Thymus (tissue), 11 donors: ENCODE measurements at regions not wholly inside any gene's neighbourhood (a gene's known extent, or its start where the extent isn't known, plus 50 kb on each side); places are given as distances from the start of the nearest gene placed in this dataset.

Experiments
- DNase-seq, 9 donors: peaks; one replicate each; pipeline ENCODE4 v3.0.0-alpha.2; 2013; ENCODE audit warnings: low spot score in 9 of 9, low read depth in 6 of 9, missing footprints in 1 of 9
- H3K27ac ChIP-seq, 2 donors: one replicate each; pipeline ENCODE4 v1.5.1; 2013; ENCODE audit warnings: control low read depth in 1 of 2, low read depth in 1 of 2, low read length in 1 of 2, mild to moderate bottlenecking in 1 of 2, moderate library complexity in 1 of 2
- H3K27me3 ChIP-seq, 2 donors: one replicate each; pipeline ENCODE4 v1.5.1; 2013; ENCODE audit warnings: low read length in 1 of 2; ENCODE audit not compliant: control insufficient read depth in 2 of 2, insufficient read depth in 1 of 2
- H3K36me3 ChIP-seq, 2 donors: one replicate each; pipeline ENCODE4 v1.5.1; 2013; ENCODE audit warnings: low read length in 1 of 2, mild to moderate bottlenecking in 1 of 2, moderate library complexity in 1 of 2; ENCODE audit not compliant: control insufficient read depth in 2 of 2, insufficient read depth in 2 of 2
- H3K4me1 ChIP-seq, 2 donors: one replicate each; pipeline ENCODE4 v1.5.1; 2013; ENCODE audit warnings: low read length in 2 of 2; ENCODE audit not compliant: control insufficient read depth in 2 of 2, insufficient read depth in 2 of 2
- H3K4me3 ChIP-seq, 2 donors: one replicate each; pipeline ENCODE4 v1.5.1; 2013; ENCODE audit warnings: low read length in 2 of 2, control low read depth in 1 of 2, mild to moderate bottlenecking in 1 of 2
- H3K9me3 ChIP-seq, 2 donors: one replicate each; pipeline ENCODE4 v1.5.1; 2013; ENCODE audit warnings: low read length in 1 of 2, mild to moderate bottlenecking in 1 of 2; ENCODE audit not compliant: control insufficient read depth in 2 of 2, insufficient read depth in 1 of 2
- WGBS: extraction: QIAGEN DNeasy Blood & Tissue Kit; methylation state at CpG from one replicate; pipeline ENCODE4 v1.1.7; 2013; 5-methylcytosine and 5-hydroxymethylcytosine counted together
- donor health status: healthy.

- Histone ChIP-seq H3K9me3 (no peaks in the 10 kb centered on the region), H3K27me3 (peaks cover 0 to under 1% of the 10 kb centered on the region in 2 donors), H3K36me3 (no peaks in the 10 kb centered on the region), H3K4me1 (no peaks in the 10 kb centered on the region), H3K4me3 (no peak overlapping the region), H3K27ac (no peak overlapping the region)
- whole genome bisulfite sequencing, result 45% methylated on average over 5 of the region's 5 CpGs
- DNase-seq, result peak; percentile 11 to 55 (median 17)
These were observed 156.2 kb downstream of the MELK start for GRCh38 chr9:36728651-36729520.

DNA sequence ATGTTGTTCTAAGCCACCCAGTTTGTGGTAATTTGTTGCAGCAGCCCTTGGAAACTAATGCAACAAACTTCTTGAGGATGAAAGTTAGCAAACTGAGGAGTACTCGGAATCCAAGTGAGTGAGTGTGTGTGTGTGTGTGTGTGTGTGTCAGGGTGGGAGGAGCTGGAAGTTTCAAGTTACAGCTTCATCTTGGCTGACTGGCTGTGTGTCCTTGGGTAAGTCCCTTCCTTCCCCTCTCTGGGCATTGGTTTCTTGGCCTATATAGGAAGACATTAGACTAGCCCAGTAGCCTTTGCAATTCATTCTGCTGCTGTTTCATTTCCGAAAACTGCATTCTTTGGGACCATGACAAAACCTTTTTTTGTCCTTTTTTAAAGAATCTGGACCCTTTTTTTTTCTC lies 157.2 kb downstream of the MELK start:
- no peaks in the 10 kb centered on the region for H3K27me3 ChIP-seq
- WGBS, result 97% methylated on average over 2 of the region's 2 CpGs
- DNase-seq, result no peak

GRCh38 chr9:36730414-36730813 lies 157.7 kb downstream of the MELK start:
- 89% methylated on average over 5 of the region's 5 CpGs for WGBS
- H3K4me3 ChIP-seq, result no peak overlapping the region

More for the DNA sequence above, 157.2 kb downstream of the MELK start:
- Histone ChIP-seq H3K4me1 (no peaks in the 10 kb centered on the region), H3K27ac (no peak overlapping the region), H3K9me3 (no peaks in the 10 kb centered on the region), H3K4me3 (no peak overlapping the region), H3K36me3 (no peaks in the 10 kb centered on the region)

GRCh38 chr9:36731068-36731956 lies 158.6 kb downstream of the MELK start:
- H3K9me3 ChIP-seq, result no peaks in the 10 kb centered on the region
- H3K27ac ChIP-seq, result no peak overlapping the region
- H3K4me3 ChIP-seq, result no peak overlapping the region
- H3K27me3 ChIP-seq, result no peaks in the 10 kb centered on the region
- H3K4me1 ChIP-seq, result no peaks in the 10 kb centered on the region
- no peak for DNase-seq
- no peaks in the 10 kb centered on the region for H3K36me3 ChIP-seq
- WGBS, result 85% methylated on average over 10 of the region's 10 CpGs

More at GRCh38 chr9:36730414-36730813, 157.7 kb downstream of the MELK start:
- H3K4me1 ChIP-seq, result no peaks in the 10 kb centered on the region
- no peak overlapping the region for H3K27ac ChIP-seq
- no peak for DNase-seq
- H3K27me3 ChIP-seq, result no peaks in the 10 kb centered on the region
- no peaks in the 10 kb centered on the region for H3K36me3 ChIP-seq
- H3K9me3 ChIP-seq, result no peaks in the 10 kb centered on the region

- H3K27me3 ChIP-seq, result peaks cover 13 to 28% of the 10 kb centered on the region in 2 donors
- DNase-seq, result no peak
- WGBS, result 85% methylated on average over 10 of the region's 10 CpGs
- H3K9me3 ChIP-seq, result peaks cover 0 to under 1% of the 10 kb centered on the region in 2 donors
- no peak overlapping the region for H3K4me3 ChIP-seq
- H3K27ac ChIP-seq, result no peak overlapping the region
- H3K4me1 ChIP-seq, result no peaks in the 10 kb centered on the region
- H3K36me3 ChIP-seq, result no peaks in the 10 kb centered on the region
These were observed 162.0 kb downstream of the MELK start for GRCh38 chr9:36734737-36735136.

DNA sequence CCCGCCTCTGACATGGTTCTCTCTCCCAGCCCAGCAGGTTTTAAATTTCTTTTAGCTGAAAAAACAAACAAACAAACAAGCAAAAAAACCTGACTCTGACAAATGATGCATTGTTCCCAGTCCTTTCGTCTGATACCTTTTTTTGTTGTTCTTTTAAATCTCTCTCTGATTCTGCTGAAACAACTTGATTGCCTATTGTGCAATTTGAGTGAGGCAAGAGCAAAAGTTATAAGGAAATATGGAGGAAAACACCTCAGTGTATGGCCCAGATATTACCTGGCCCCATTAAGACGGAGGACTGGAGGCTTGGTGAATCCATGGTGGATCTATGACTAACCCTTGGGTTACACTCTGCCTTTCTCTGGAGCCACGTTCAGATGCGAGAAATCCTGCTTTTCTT lies 164.0 kb downstream of the MELK start:
- no peaks in the 10 kb centered on the region for H3K4me1 ChIP-seq
- peaks cover 0 to 4% of the 10 kb centered on the region in 2 donors for H3K9me3 ChIP-seq
- WGBS, result 94% methylated on average over 5 of the region's 5 CpGs
- H3K27me3 ChIP-seq, result peaks cover 16 to 47% of the 10 kb centered on the region in 2 donors
- no peak overlapping the region for H3K4me3 ChIP-seq
- no peaks in the 10 kb centered on the region for H3K36me3 ChIP-seq
- H3K27ac ChIP-seq, result no peak overlapping the region
- no peak for DNase-seq

DNA sequence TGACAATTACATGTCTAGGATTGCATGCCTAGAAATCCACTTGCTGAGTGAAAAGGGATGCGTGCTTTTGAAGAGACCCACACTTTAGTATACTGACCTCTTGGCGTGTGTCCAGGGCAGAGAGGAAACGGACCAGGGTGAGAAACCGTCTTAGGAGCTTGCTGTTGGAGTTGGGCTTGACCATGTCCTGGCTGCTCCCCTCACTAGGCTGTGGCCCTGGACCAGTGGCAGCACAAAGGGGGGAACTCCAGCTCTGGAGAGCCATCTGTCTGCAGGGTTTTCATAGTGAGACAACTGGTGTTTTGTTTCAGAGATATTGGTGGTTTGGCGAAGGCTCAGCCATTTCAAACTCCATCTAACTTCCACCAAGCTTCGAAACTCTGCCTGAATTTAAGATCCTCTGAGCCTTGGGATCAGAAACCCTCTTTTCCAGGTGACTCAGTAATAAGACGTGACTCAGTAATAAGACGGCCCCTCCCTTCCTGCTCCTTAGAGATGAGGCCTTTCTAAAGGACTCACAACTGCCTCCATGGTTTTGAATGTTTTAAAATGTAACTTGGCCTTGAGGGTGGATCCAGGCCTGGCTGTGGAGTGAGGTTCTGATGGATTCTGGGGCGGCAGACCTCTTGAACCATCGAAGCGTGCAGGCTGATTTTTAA lies 165.8 kb downstream of the MELK start:
- Histone ChIP-seq H3K27me3 (peaks cover 16 to 61% of the 10 kb centered on the region in 2 donors), H3K27ac (no peak overlapping the region)
- WGBS, result 92% methylated on average over 11 of the region's 11 CpGs

GRCh38 chr9:36739373-36740116 lies 166.8 kb downstream of the MELK start:
- no peaks in the 10 kb centered on the region for H3K36me3 ChIP-seq
- H3K4me3 ChIP-seq, result no peak overlapping the region
- 16% methylated on average over 47 of the region's 47 CpGs for WGBS
- H3K4me1 ChIP-seq, result no peaks in the 10 kb centered on the region
- DNase-seq, result no peak
- H3K27me3 ChIP-seq, result peaks cover 16 to 63% of the 10 kb centered on the region in 2 donors
- H3K9me3 ChIP-seq, result peaks cover 0 to 4% of the 10 kb centered on the region in 2 donors
- no peak overlapping the region for H3K27ac ChIP-seq

More for the DNA sequence above, 165.8 kb downstream of the MELK start:
- Histone ChIP-seq H3K4me1 (no peaks in the 10 kb centered on the region), H3K4me3 (no peak overlapping the region), H3K9me3 (peaks cover 0 to 4% of the 10 kb centered on the region in 2 donors), H3K36me3 (no peaks in the 10 kb centered on the region)
- DNase-seq, result no peak
